Ascending aorta (tissue), 2 donors: ENCODE measurements at regions not wholly inside any gene's neighbourhood (a gene's known extent, or its start where the extent isn't known, plus 50 kb on each side); places are given as distances from the start of the nearest gene placed in this dataset.

ENCODE experiments used
- DNase-seq, 2 donors: peaks; one replicate each; pipeline ENCODE4 v3.0.0-alpha.2; 2019; ENCODE audit warnings: low spot score in 2 of 2
- H3K27ac ChIP-seq, 2 donors: fragments of 200-600 bp; sonication (generic); one replicate each; pipeline ENCODE4 v1.5.1; 2016 to 2017; ENCODE audit warnings: mild to moderate bottlenecking in 1 of 2
- H3K27me3 ChIP-seq: fragments of 200-600 bp; sonication (generic); one replicate; pipeline ENCODE4 v1.5.1; 2017
- H3K36me3 ChIP-seq, 2 donors: fragments of 200-600 bp; sonication (generic); one replicate each; pipeline ENCODE4 v1.5.1; 2016
- H3K4me1 ChIP-seq, 2 donors: fragments of 200-600 bp; sonication (generic); one replicate each; pipeline ENCODE4 v1.5.1; 2016 to 2017; ENCODE audit warnings: mild to moderate bottlenecking in 1 of 2
- H3K4me3 ChIP-seq, 2 donors: fragments of 200-600 bp; sonication (generic); one replicate each; pipeline ENCODE4 v1.5.1; 2016 to 2017; ENCODE audit warnings: mild to moderate bottlenecking in 1 of 2
- H3K9me3 ChIP-seq, 2 donors: fragments of 200-600 bp; sonication (generic); one replicate each; pipeline ENCODE4 v1.5.1; 2016
- intact Hi-C: fragments of 100-400 bp; cut with DNase I; formaldehyde crosslinking; loops from one replicate; pipeline ENCODE4 v1.15.1; 2023
- TF ChIP-seq, protein P1 (sequence below), 3 experiments: fragments of 200-600 bp in 2 of 3; fragments of 450-650 bp in 1 of 3; sonication (generic) in 2 of 3; IDR thresholded peaks; one replicate each; pipeline ENCODE4 v1.5.1; 2016 to 2019; ENCODE audit warnings: antibody characterized with exemption in 3 of 3, mild to moderate bottlenecking in 1 of 3, moderate library complexity in 1 of 3

DNA sequence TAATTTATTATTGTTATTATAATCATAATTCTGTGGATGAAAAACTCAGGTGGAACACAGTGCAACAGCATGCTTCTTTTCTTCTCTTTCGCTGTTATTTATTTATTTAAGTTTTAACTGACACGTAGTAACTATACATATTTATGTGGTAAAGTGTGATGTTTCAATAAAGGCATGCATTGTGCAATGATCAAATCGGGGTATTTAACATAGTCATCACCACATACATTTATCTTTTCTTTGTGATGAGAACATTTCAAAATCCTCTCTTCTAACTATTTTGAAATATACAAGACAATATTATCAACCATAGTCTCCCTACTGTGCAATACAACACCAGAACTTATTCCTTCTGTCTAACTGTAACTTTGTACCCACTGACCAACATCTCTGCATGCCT lies 152.5 kb upstream of the LYZL1 start:
- no peak overlapping the region for H3K4me3 ChIP-seq
- no peaks in the 10 kb centered on the region for H3K36me3 ChIP-seq
- H3K27ac ChIP-seq, result no peak overlapping the region
- TF ChIP-seq, protein P1, sequence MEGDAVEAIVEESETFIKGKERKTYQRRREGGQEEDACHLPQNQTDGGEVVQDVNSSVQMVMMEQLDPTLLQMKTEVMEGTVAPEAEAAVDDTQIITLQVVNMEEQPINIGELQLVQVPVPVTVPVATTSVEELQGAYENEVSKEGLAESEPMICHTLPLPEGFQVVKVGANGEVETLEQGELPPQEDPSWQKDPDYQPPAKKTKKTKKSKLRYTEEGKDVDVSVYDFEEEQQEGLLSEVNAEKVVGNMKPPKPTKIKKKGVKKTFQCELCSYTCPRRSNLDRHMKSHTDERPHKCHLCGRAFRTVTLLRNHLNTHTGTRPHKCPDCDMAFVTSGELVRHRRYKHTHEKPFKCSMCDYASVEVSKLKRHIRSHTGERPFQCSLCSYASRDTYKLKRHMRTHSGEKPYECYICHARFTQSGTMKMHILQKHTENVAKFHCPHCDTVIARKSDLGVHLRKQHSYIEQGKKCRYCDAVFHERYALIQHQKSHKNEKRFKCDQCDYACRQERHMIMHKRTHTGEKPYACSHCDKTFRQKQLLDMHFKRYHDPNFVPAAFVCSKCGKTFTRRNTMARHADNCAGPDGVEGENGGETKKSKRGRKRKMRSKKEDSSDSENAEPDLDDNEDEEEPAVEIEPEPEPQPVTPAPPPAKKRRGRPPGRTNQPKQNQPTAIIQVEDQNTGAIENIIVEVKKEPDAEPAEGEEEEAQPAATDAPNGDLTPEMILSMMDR (IDR thresholded peaks at IDR 0.05), result no peak
- no peaks in the 10 kb centered on the region for H3K9me3 ChIP-seq
- intact Hi-C loops, result no loop called here
- peaks cover 0 to 6% of the 10 kb centered on the region in 2 donors for H3K4me1 ChIP-seq
- DNase-seq, result no peak
- H3K27me3 ChIP-seq, result no peaks in the 10 kb centered on the region

DNA sequence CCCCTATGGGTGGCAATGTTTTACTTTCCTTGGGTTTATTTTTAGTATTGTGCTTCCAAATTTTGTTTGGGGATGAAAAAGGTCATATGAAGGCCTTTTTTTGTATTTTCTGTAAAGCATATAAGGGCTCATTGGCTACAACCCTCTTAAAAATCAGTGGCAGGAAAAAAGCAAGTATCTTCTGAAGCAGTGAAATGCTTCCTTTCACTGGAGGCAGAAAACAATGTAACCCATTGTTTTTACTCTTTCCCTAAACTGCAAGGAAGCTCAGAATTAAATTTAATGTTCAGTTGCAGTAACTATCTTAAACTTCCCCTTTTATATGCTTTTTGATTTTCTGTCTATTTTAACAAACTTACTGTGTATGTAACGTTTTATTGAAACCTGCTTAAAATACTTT lies 148.7 kb upstream of the LYZL1 start:
- Histone ChIP-seq H3K4me1 (peaks cover 0 to 6% of the 10 kb centered on the region in 2 donors), H3K4me3 (no peak overlapping the region), H3K27ac (no peak overlapping the region), H3K27me3 (no peaks in the 10 kb centered on the region), H3K36me3 (no peaks in the 10 kb centered on the region), H3K9me3 (no peaks in the 10 kb centered on the region)
- TF ChIP-seq, protein P1 (IDR thresholded peaks at IDR 0.05), result no peak
- intact Hi-C loops, result loop anchor here (5.0 to 10.0 kb wide), 2 partner anchors 115 to 148 kb away; no protein-coding TSS in a partner anchor
- no peak for DNase-seq

DNA sequence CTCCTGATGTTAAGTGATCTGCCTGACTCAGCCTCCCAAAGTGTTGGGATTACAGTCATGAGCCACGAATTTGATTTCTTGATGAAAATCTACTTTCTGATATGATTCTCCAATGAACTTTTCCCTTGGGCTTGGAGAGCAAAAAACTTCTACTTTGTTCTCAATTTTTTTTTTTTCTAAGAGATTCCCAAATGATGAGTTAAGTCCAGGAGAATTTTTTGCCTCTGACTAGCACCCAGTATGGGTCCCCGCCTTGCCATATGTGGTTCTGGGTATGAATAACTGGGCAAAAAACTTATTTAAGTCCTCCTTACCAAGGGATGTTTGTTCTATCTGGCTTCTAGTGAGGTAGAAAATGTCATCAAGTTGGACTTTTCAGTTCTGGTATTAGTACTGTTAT lies 147.9 kb upstream of the LYZL1 start:
- Histone ChIP-seq H3K36me3 (no peaks in the 10 kb centered on the region), H3K9me3 (no peaks in the 10 kb centered on the region), H3K27ac (peak overlapping the region; percentile 8 to 58), H3K4me3 (no peak overlapping the region), H3K4me1 (peaks cover 0 to 6% of the 10 kb centered on the region in 2 donors), H3K27me3 (no peaks in the 10 kb centered on the region)
- intact Hi-C loops, result loop anchor here (5.0 to 10.0 kb wide), 2 partner anchors 114 to 149 kb away; no protein-coding TSS in a partner anchor
- DNase-seq, result no peak
- TF ChIP-seq, protein P1 (IDR thresholded peaks at IDR 0.05), result no peak

GRCh38 chr10:29141761-29142160 lies 147.1 kb upstream of the LYZL1 start:
- intact Hi-C loops, result loop anchor here (5.0 to 10.0 kb wide), 2 partner anchors 113 to 149 kb away; no protein-coding TSS in a partner anchor
- DNase-seq, result no peak
- H3K4me3 ChIP-seq, result no peak overlapping the region

GRCh38 chr10:29142516-29143314 lies 146.2 kb upstream of the LYZL1 start:
- intact Hi-C loops, result loop anchor here (5.0 to 10.0 kb wide), 2 partner anchors 112 to 150 kb away; no protein-coding TSS in a partner anchor
- Histone ChIP-seq H3K27ac (no peak overlapping the region), H3K4me1 (peaks cover 0 to 6% of the 10 kb centered on the region in 2 donors), H3K27me3 (no peaks in the 10 kb centered on the region), H3K9me3 (no peaks in the 10 kb centered on the region), H3K36me3 (no peaks in the 10 kb centered on the region), H3K4me3 (no peak overlapping the region)
- TF ChIP-seq, protein P1 (IDR thresholded peaks at IDR 0.05), result no peak
- no peak for DNase-seq

More at GRCh38 chr10:29141761-29142160, 147.1 kb upstream of the LYZL1 start:
- H3K36me3 ChIP-seq, result no peaks in the 10 kb centered on the region
- H3K9me3 ChIP-seq, result no peaks in the 10 kb centered on the region
- no peaks in the 10 kb centered on the region for H3K27me3 ChIP-seq
- TF ChIP-seq, protein P1 (IDR thresholded peaks at IDR 0.05), result no peak
- H3K27ac ChIP-seq, result peak overlapping the region; percentile 8 to 22
- peaks cover 0 to 6% of the 10 kb centered on the region in 2 donors for H3K4me1 ChIP-seq
